ENCODE measurements at regions not wholly inside any gene's neighbourhood (a gene's known extent, or its start where the extent isn't known, plus 50 kb on each side); places are given as distances from the start of the nearest gene placed in this dataset.

DNA sequence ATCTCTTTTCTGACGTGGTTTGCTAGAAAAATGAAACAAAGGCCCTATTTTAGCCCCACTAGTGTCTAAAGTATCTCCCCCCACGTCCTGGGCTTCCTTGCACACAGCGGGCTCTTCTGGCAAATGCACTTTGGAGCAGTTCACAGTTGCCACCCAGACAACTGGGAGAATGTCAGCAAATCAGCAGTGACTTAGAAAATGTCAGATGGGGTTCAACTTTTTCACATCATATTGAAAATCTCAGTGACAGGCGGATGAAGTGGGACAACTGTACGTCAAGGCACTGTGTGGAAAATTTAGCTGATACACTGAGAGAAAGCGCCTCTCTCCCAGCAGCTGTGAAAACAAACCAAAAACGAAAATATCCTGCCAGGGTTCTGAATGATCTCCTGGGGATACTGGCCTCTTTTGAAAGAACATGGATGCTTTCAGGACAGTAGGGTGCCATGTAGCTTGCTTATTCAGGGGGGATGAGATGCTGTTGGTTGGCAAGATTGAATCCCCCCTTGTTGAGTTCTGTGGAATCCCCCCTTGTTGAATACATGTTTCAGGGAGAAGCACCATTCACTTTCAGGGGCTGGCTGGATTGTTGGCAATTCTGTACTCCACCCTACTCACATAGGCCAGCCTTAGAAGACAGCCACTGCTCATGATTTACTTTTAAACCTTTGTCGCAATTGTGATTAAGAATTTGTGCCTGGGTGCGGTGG, 372.8 kb upstream of the CELF2 start:
- TF ChIP-seq, protein P1, sequence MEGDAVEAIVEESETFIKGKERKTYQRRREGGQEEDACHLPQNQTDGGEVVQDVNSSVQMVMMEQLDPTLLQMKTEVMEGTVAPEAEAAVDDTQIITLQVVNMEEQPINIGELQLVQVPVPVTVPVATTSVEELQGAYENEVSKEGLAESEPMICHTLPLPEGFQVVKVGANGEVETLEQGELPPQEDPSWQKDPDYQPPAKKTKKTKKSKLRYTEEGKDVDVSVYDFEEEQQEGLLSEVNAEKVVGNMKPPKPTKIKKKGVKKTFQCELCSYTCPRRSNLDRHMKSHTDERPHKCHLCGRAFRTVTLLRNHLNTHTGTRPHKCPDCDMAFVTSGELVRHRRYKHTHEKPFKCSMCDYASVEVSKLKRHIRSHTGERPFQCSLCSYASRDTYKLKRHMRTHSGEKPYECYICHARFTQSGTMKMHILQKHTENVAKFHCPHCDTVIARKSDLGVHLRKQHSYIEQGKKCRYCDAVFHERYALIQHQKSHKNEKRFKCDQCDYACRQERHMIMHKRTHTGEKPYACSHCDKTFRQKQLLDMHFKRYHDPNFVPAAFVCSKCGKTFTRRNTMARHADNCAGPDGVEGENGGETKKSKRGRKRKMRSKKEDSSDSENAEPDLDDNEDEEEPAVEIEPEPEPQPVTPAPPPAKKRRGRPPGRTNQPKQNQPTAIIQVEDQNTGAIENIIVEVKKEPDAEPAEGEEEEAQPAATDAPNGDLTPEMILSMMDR (IDR thresholded peaks at IDR 0.05) = no peak
- no peak for TF ChIP-seq POLR2AphosphoS5 (IDR thresholded peaks at IDR 0.05)
